ENCODE measurements at regions not wholly inside any gene's neighbourhood (a gene's known extent, or its start where the extent isn't known, plus 50 kb on each side); places are given as distances from the start of the nearest gene placed in this dataset.

GRCh38 chr3:20424086-20424485, 238.1 kb upstream of the SGO1 start:
- CTCF ChIA-PET = interaction anchor here (1.3 to 2.0 kb wide), 2 partner anchors 11 to 66 kb away, joined by 3 to 11 read pairs; no protein-coding TSS in a partner anchor
- POLR2A ChIA-PET = no interaction called here

GRCh38 chr3:20422391-20422790, 236.4 kb upstream of the SGO1 start:
- POLR2A ChIA-PET = no interaction called here

More at GRCh38 chr3:20424086-20424485, 238.1 kb upstream of the SGO1 start:
- no peak for TF ChIP-seq CTCF (IDR thresholded peaks at IDR 0.05; ENCODE audit: control extremely low read depth, extremely low read depth, low read depth, missing control alignments)
- no peak for DNase-seq (ENCODE audit: extremely low spot score)

GRCh38 chr3:20417388-20418108, 231.5 kb upstream of the SGO1 start:
- ChIA-PET POLR2A (no interaction called here), CTCF (no interaction called here)
- DNase-seq (ENCODE audit: extremely low spot score) = no peak
- TF ChIP-seq CTCF (IDR thresholded peaks at IDR 0.05; ENCODE audit: control extremely low read depth, extremely low read depth, low read depth, missing control alignments) = no peak

More at GRCh38 chr3:20422391-20422790, 236.4 kb upstream of the SGO1 start:
- CTCF ChIA-PET = interaction anchor here (2.0 kb wide), 1 partner anchor 13 kb away, joined by 11 read pairs; no protein-coding TSS in a partner anchor
- no peak for TF ChIP-seq CTCF (IDR thresholded peaks at IDR 0.05; ENCODE audit: control extremely low read depth, extremely low read depth, low read depth, missing control alignments)
- no peak for DNase-seq (ENCODE audit: extremely low spot score)

- ChIA-PET POLR2A (interaction anchor here (0.6 kb wide), 1 partner anchor 126 kb away, joined by 4 read pairs; no protein-coding TSS in a partner anchor), CTCF (interaction anchor here (0.8 kb wide), 1 partner anchor 9 kb away, joined by 3 read pairs; no protein-coding TSS in a partner anchor)
- no peak for DNase-seq (ENCODE audit: extremely low spot score)
- TF ChIP-seq CTCF (IDR thresholded peaks at IDR 0.05; ENCODE audit: control extremely low read depth, extremely low read depth, low read depth, missing control alignments) = no peak
Measured at GRCh38 chr3:20406611-20407011, 220.6 kb upstream of the SGO1 start.

GRCh38 chr3:20405744-20406143, 219.7 kb upstream of the SGO1 start:
- no peak for DNase-seq (ENCODE audit: extremely low spot score)
- TF ChIP-seq CTCF (IDR thresholded peaks at IDR 0.05; ENCODE audit: control extremely low read depth, extremely low read depth, low read depth, missing control alignments) = no peak
- CTCF ChIA-PET = interaction anchor here (1.2 kb wide), 1 partner anchor 25 kb away, joined by 5 read pairs; no protein-coding TSS in a partner anchor
- POLR2A ChIA-PET = no interaction called here

GRCh38 chr3:20405231-20405630, 219.2 kb upstream of the SGO1 start:
- POLR2A ChIA-PET = no interaction called here
- DNase-seq (ENCODE audit: extremely low spot score) = no peak

More at GRCh38 chr3:20405231-20405630, 219.2 kb upstream of the SGO1 start:
- CTCF ChIA-PET = interaction anchor here (1.2 to 1.4 kb wide), 2 partner anchors 12 to 24 kb away, joined by 3 to 5 read pairs; no protein-coding TSS in a partner anchor
- no peak for TF ChIP-seq CTCF (IDR thresholded peaks at IDR 0.05; ENCODE audit: control extremely low read depth, extremely low read depth, low read depth, missing control alignments)

Measured in GM10248 (cell line).